GM19328 (cell line): ENCODE measurements at regions not wholly inside any gene's neighbourhood (a gene's known extent, or its start where the extent isn't known, plus 50 kb on each side); places are given as distances from the start of the nearest gene placed in this dataset.

Experiments used
- ATAC-seq: cut with Tn5 transposase; IDR thresholded peaks from one replicate; pipeline ENCODE4 v1.9.1; 2021; ENCODE audit warnings: mild to moderate bottlenecking, moderate library complexity; ENCODE audit not compliant: unreplicated experiment

- ATAC-seq = no peak
Observed at GRCh38 chr6:21507811-21508210, 85.7 kb upstream of the SOX4 start.

GRCh38 chr6:21508753-21509152, 84.8 kb upstream of the SOX4 start:
- no peak for ATAC-seq

GRCh38 chr6:21511891-21512550, 81.5 kb upstream of the SOX4 start:
- no peak for ATAC-seq

- no peak for ATAC-seq
Observed at GRCh38 chr6:21514288-21514687, 79.3 kb upstream of the SOX4 start.

GRCh38 chr6:21518317-21518716, 75.2 kb upstream of the SOX4 start:
- no peak for ATAC-seq

GRCh38 chr6:21519642-21520041, 73.9 kb upstream of the SOX4 start:
- no peak for ATAC-seq

- no peak for ATAC-seq
Observed at GRCh38 chr6:21521276-21521675, 72.3 kb upstream of the SOX4 start.

- no peak for ATAC-seq
Observed at GRCh38 chr6:21522143-21522747, 71.3 kb upstream of the SOX4 start.

- no peak for ATAC-seq
Observed at GRCh38 chr6:21522797-21523456, 70.6 kb upstream of the SOX4 start.

GRCh38 chr6:21523652-21524051, 69.9 kb upstream of the SOX4 start:
- ATAC-seq = no peak

GRCh38 chr6:21524201-21524600, 69.3 kb upstream of the SOX4 start:
- ATAC-seq = no peak

- no peak for ATAC-seq
Observed at GRCh38 chr6:21526974-21527373, 66.6 kb upstream of the SOX4 start.

- no peak for ATAC-seq
Observed at GRCh38 chr6:21527731-21528130, 65.8 kb upstream of the SOX4 start.

- ATAC-seq = no peak
Observed at GRCh38 chr6:21529431-21529830, 64.1 kb upstream of the SOX4 start.

- ATAC-seq = no peak
Observed at GRCh38 chr6:21531393-21531792, 62.2 kb upstream of the SOX4 start.

GRCh38 chr6:21533678-21534077, 59.9 kb upstream of the SOX4 start:
- no peak for ATAC-seq

- ATAC-seq = no peak
Observed at GRCh38 chr6:21536280-21536766, 57.2 kb upstream of the SOX4 start.

- no peak for ATAC-seq
Observed at GRCh38 chr6:21537637-21538036, 55.9 kb upstream of the SOX4 start.

- no peak for ATAC-seq
Observed at GRCh38 chr6:21538186-21538798, 55.3 kb upstream of the SOX4 start.

GRCh38 chr6:21539621-21540100, 53.9 kb upstream of the SOX4 start:
- no peak for ATAC-seq
